ENCODE measurements at regions not wholly inside any gene's neighbourhood (a gene's known extent, or its start where the extent isn't known, plus 50 kb on each side); places are given as distances from the start of the nearest gene placed in this dataset.

GRCh38 chr7:24200407-24200966 lies 83.5 kb upstream of the NPY start:
- no peak for DNase-seq (ENCODE audit: low read depth)

- no peak for DNase-seq (ENCODE audit: low read depth)
Observed at GRCh38 chr7:24201226-24201625, 82.8 kb upstream of the NPY start.

GRCh38 chr7:24212073-24212472 lies 71.9 kb upstream of the NPY start:
- no peak for DNase-seq (ENCODE audit: low read depth)

GRCh38 chr7:24213311-24213710 lies 70.7 kb upstream of the NPY start:
- DNase-seq (ENCODE audit: low read depth): no peak

- no peak for DNase-seq (ENCODE audit: low read depth)
Observed at GRCh38 chr7:24214670-24215069, 69.3 kb upstream of the NPY start.

- no peak for DNase-seq (ENCODE audit: low read depth)
Observed at GRCh38 chr7:24216576-24217125, 67.3 kb upstream of the NPY start.

GRCh38 chr7:24221500-24221899 lies 62.5 kb upstream of the NPY start:
- DNase-seq (ENCODE audit: low read depth): no peak

- DNase-seq (ENCODE audit: low read depth): no peak
Observed at GRCh38 chr7:24227068-24227467, 56.9 kb upstream of the NPY start.

GRCh38 chr7:24227603-24228359 lies 56.2 kb upstream of the NPY start:
- DNase-seq (ENCODE audit: low read depth): no peak

- no peak for DNase-seq (ENCODE audit: low read depth)
Observed at GRCh38 chr7:24229481-24230226, 54.3 kb upstream of the NPY start.

- DNase-seq (ENCODE audit: low read depth): no peak
Observed at GRCh38 chr7:24231493-24231892, 52.5 kb upstream of the NPY start.

GRCh38 chr7:24233386-24233785 lies 50.6 kb upstream of the NPY start:
- DNase-seq (ENCODE audit: low read depth): no peak
